HG03196 (cell line): ENCODE measurements at regions not wholly inside any gene's neighbourhood (a gene's known extent, or its start where the extent isn't known, plus 50 kb on each side); places are given as distances from the start of the nearest gene placed in this dataset.

Experiments used
- ATAC-seq: cut with Tn5 transposase; IDR thresholded peaks from one replicate; pipeline ENCODE4 v1.9.1; 2021; ENCODE audit not compliant: unreplicated experiment

- ATAC-seq, result no peak
Measured at GRCh38 chr1:234690872-234691271, 80.9 kb upstream of the IRF2BP2 start.

- ATAC-seq, result no peak
Measured at GRCh38 chr1:234689236-234689635, 79.3 kb upstream of the IRF2BP2 start.

- ATAC-seq, result no peak
Measured at GRCh38 chr1:234687011-234687410, 77.0 kb upstream of the IRF2BP2 start.

GRCh38 chr1:234686035-234686434, 76.1 kb upstream of the IRF2BP2 start:
- ATAC-seq, result no peak

GRCh38 chr1:234684856-234685255, 74.9 kb upstream of the IRF2BP2 start:
- no peak for ATAC-seq

GRCh38 chr1:234683861-234684632, 74.1 kb upstream of the IRF2BP2 start:
- ATAC-seq, result no peak

GRCh38 chr1:234683127-234683860, 73.3 kb upstream of the IRF2BP2 start:
- no peak for ATAC-seq

GRCh38 chr1:234681990-234682389, 72.0 kb upstream of the IRF2BP2 start:
- ATAC-seq, result no peak

- ATAC-seq, result no peak
Measured at GRCh38 chr1:234681065-234681464, 71.1 kb upstream of the IRF2BP2 start.

GRCh38 chr1:234680331-234680904, 70.4 kb upstream of the IRF2BP2 start:
- ATAC-seq, result no peak

- no peak for ATAC-seq
Measured at GRCh38 chr1:234676103-234676594, 66.2 kb upstream of the IRF2BP2 start.

- ATAC-seq, result no peak
Measured at GRCh38 chr1:234675572-234675971, 65.6 kb upstream of the IRF2BP2 start.

GRCh38 chr1:234675006-234675405, 65.0 kb upstream of the IRF2BP2 start:
- no peak for ATAC-seq

GRCh38 chr1:234674218-234674815, 64.3 kb upstream of the IRF2BP2 start:
- ATAC-seq, result no peak

- ATAC-seq, result no peak
Measured at GRCh38 chr1:234672349-234673135, 62.6 kb upstream of the IRF2BP2 start.

GRCh38 chr1:234670967-234671626, 61.1 kb upstream of the IRF2BP2 start:
- ATAC-seq, result no peak

- no peak for ATAC-seq
Measured at GRCh38 chr1:234669499-234669898, 59.5 kb upstream of the IRF2BP2 start.

- no peak for ATAC-seq
Measured at GRCh38 chr1:234668577-234668955, 58.6 kb upstream of the IRF2BP2 start.

- no peak for ATAC-seq
Measured at GRCh38 chr1:234667600-234668576, 57.9 kb upstream of the IRF2BP2 start.
